Parathyroid adenoma (tissue), 2 donors: ENCODE measurements at regions not wholly inside any gene's neighbourhood (a gene's known extent, or its start where the extent isn't known, plus 50 kb on each side); places are given as distances from the start of the nearest gene placed in this dataset.

Experiments used
- H2AFZ ChIP-seq: fragments of 300-600 bp; sonication (generic); one replicate; pipeline ENCODE4 v1.7.0; 2017; ENCODE audit warnings: antibody characterized with exemption, mild to moderate bottlenecking
- H3K27ac ChIP-seq: fragments of 300-600 bp; sonication (generic); one replicate; pipeline ENCODE4 v1.7.0; 2017
- H3K27me3 ChIP-seq: fragments of 300-600 bp; sonication (generic); one replicate; pipeline ENCODE4 v1.7.0; 2017; ENCODE audit warnings: low read length; ENCODE audit not compliant: control insufficient read depth, insufficient read depth
- H3K36me3 ChIP-seq: fragments of 300-600 bp; sonication (generic); one replicate; pipeline ENCODE4 v1.7.0; 2017; ENCODE audit warnings: low read length; ENCODE audit not compliant: control insufficient read depth, insufficient read depth
- H3K4me1 ChIP-seq: fragments of 300-600 bp; sonication (generic); one replicate; pipeline ENCODE4 v1.7.0; 2017; ENCODE audit warnings: control low read depth
- H3K4me2 ChIP-seq: fragments of 300-600 bp; sonication (generic); one replicate; pipeline ENCODE4 v1.7.0; 2017; ENCODE audit warnings: low read length
- H3K4me3 ChIP-seq: fragments of 300-600 bp; sonication (generic); one replicate; pipeline ENCODE4 v1.7.0; 2017; ENCODE audit warnings: low read depth, low read length
- H3K79me2 ChIP-seq: fragments of 300-600 bp; sonication (generic); one replicate; pipeline ENCODE4 v1.7.0; 2017; ENCODE audit warnings: control low read depth
- H3K9ac ChIP-seq: fragments of 300-600 bp; sonication (generic); one replicate; pipeline ENCODE4 v1.7.0; 2017; ENCODE audit warnings: mild to moderate bottlenecking
- H3K9me3 ChIP-seq: fragments of 300-600 bp; sonication (generic); one replicate; pipeline ENCODE4 v1.7.0; 2017; ENCODE audit warnings: low read length; ENCODE audit not compliant: control insufficient read depth
- CTCF ChIP-seq: fragments of 300-600 bp; sonication (generic); IDR thresholded peaks from one replicate; pipeline ENCODE4 v1.7.0; 2017; ENCODE audit warnings: antibody characterized with exemption, mild to moderate bottlenecking
- donor health status: primary hyperparathyroidism.

DNA sequence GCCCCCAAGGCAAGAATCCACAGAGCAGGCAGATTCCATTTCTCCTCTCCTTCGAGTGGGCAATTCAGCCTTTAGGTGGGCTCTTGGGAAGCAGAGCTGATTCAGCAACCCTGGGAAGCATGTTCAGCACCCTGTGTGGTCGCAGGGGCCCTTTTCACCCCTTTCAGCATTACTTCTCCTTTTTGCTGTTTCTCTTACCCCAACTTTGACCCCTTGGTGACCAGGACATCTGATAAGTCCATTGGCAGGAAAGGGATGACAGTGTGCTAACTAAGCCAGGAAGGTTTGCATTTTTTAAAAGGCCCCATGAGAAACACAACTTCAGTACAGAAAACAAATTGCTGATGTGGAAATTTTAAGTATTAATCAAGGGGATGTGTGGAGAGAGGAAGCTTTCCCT is 283.7 kb upstream of the NRP1 start:
- no peak overlapping the region for H3K4me2 ChIP-seq
- H3K36me3 ChIP-seq, result no peaks in the 10 kb centered on the region
- TF ChIP-seq CTCF, result no peak

GRCh38 chr10:33617381-33618080 is 283.1 kb upstream of the NRP1 start:
- no peaks in the 10 kb centered on the region for H3K9me3 ChIP-seq
- no peak overlapping the region for H3K27ac ChIP-seq
- no peaks in the 10 kb centered on the region for H3K36me3 ChIP-seq
- no peak for TF ChIP-seq CTCF
- H3K4me2 ChIP-seq, result no peak overlapping the region
- H3K9ac ChIP-seq, result no peak overlapping the region
- no peak overlapping the region for H2AFZ ChIP-seq
- H3K4me1 ChIP-seq, result no peaks in the 10 kb centered on the region
- H3K79me2 ChIP-seq, result no peaks in the 10 kb centered on the region
- no peak overlapping the region for H3K4me3 ChIP-seq
- H3K27me3 ChIP-seq, result no peaks in the 10 kb centered on the region

More for the DNA sequence above, 283.7 kb upstream of the NRP1 start:
- H3K9ac ChIP-seq, result no peak overlapping the region
- H2AFZ ChIP-seq, result no peak overlapping the region
- H3K79me2 ChIP-seq, result no peaks in the 10 kb centered on the region
- H3K4me3 ChIP-seq, result no peak overlapping the region
- no peaks in the 10 kb centered on the region for H3K4me1 ChIP-seq
- no peaks in the 10 kb centered on the region for H3K27me3 ChIP-seq
- no peak overlapping the region for H3K27ac ChIP-seq
- no peaks in the 10 kb centered on the region for H3K9me3 ChIP-seq

- H3K79me2 ChIP-seq, result no peaks in the 10 kb centered on the region
- H2AFZ ChIP-seq, result no peak overlapping the region
- H3K27ac ChIP-seq, result no peak overlapping the region
- no peak overlapping the region for H3K4me2 ChIP-seq
- no peak for TF ChIP-seq CTCF
- no peaks in the 10 kb centered on the region for H3K27me3 ChIP-seq
- H3K4me1 ChIP-seq, result no peaks in the 10 kb centered on the region
- no peak overlapping the region for H3K9ac ChIP-seq
- no peaks in the 10 kb centered on the region for H3K9me3 ChIP-seq
- no peak overlapping the region for H3K4me3 ChIP-seq
- no peaks in the 10 kb centered on the region for H3K36me3 ChIP-seq
Observed at GRCh38 chr10:33616956-33617355, 282.5 kb upstream of the NRP1 start.

- H3K4me3 ChIP-seq, result no peak overlapping the region
- H3K9ac ChIP-seq, result no peak overlapping the region
- H2AFZ ChIP-seq, result no peak overlapping the region
- TF ChIP-seq CTCF, result no peak
- no peaks in the 10 kb centered on the region for H3K36me3 ChIP-seq
- H3K27me3 ChIP-seq, result no peaks in the 10 kb centered on the region
- no peaks in the 10 kb centered on the region for H3K9me3 ChIP-seq
- no peaks in the 10 kb centered on the region for H3K4me1 ChIP-seq
- H3K27ac ChIP-seq, result no peak overlapping the region
- H3K79me2 ChIP-seq, result no peaks in the 10 kb centered on the region
- H3K4me2 ChIP-seq, result no peak overlapping the region
Observed at GRCh38 chr10:33612551-33612950, 278.1 kb upstream of the NRP1 start.

DNA sequence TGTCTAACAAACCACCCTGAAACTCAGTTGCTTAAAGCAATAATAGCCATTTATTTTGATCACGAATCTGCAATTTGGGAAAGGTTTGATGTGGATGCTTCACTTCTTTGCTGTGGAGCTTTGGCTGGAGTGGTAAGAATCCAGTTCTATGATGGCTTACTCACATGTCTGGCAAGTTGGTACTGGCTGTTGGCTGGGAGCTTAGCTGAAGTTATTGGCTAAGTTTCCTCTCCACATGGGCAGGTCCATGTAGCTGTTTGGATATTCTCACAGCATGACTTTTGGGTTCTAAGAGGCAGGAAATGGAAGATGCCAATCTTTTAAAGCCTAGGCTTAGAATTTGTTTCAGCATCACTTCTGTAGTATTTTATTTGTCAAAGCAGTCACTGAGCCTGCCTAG is 277.6 kb upstream of the NRP1 start:
- Histone ChIP-seq H3K27me3 (no peaks in the 10 kb centered on the region), H3K36me3 (no peaks in the 10 kb centered on the region), H3K4me3 (no peak overlapping the region), H3K4me2 (no peak overlapping the region), H3K79me2 (no peaks in the 10 kb centered on the region), H3K4me1 (no peaks in the 10 kb centered on the region), H3K27ac (no peak overlapping the region), H3K9ac (no peak overlapping the region), H2AFZ (no peak overlapping the region), H3K9me3 (no peaks in the 10 kb centered on the region)
- no peak for TF ChIP-seq CTCF
